Activated naive CD4-positive, alpha-beta T cell treated with anti-CD3 and anti-CD28 coated beads, Interleukin-2, amount 50 U/mL, for 72 hours (primary cell): ENCODE measurements at regions not wholly inside any gene's neighbourhood (a gene's known extent, or its start where the extent isn't known, plus 50 kb on each side); places are given as distances from the start of the nearest gene placed in this dataset.

ENCODE experiments used
- ATAC-seq, 2 donors: fragments of 150-1000 bp; cut with Tn5 transposase; 2 replicates each; pipeline ENCODE4 v1.10.0; 2021; ENCODE audit warnings: mild to moderate bottlenecking in 2 of 2, moderate library complexity in 2 of 2
- DNase-seq, 2 donors: peaks; one replicate each; pipeline ENCODE4 v3.0.0; 2021 to 2022; ENCODE audit warnings: low spot score in 2 of 2
- H3K27ac Mint-ChIP-seq, 2 donors: one replicate each; pipeline ENCODE4 v1.8.0; 2022; ENCODE audit warnings: mild to moderate bottlenecking in 2 of 2, mixed read lengths in 2 of 2
- H3K36me3 Mint-ChIP-seq, 2 donors: one replicate each; pipeline ENCODE4 v1.8.0; 2022; ENCODE audit warnings: mixed read lengths in 2 of 2
- H3K9me3 Mint-ChIP-seq, 2 donors: one replicate each; pipeline ENCODE4 v1.8.0; 2022; ENCODE audit warnings: mixed read lengths in 2 of 2

DNA sequence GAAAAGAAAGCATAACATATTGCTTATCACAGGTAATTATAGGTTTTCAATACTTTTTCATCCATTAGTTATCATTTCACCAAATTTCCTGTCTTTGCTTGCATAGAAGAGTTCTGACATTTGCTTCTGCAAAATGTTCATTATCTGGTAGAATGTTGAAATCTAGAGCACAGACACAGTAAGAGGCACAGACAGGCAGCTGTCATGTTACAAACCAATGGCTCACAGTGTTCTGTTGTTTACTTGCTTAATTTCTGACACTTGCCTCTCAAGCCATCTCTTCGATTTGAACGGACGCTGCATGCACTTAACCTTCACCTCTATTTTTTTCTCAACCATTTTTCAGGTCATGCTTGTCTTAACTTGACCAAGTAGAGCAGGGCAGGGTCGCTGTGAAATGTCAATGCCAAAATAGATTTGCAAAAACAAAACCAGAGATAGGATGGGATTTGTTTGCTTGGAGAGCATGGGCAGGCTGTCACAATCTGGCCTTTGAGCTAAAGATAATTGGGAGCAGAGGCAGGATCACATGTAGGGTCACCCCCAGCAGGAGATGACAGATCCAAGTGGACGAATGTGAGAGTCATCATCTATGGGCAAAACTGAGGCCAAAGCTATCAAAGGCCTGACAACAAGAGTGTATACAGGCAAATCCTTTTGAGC, 292.3 kb downstream of the SMARCA1 start:
- Mint-ChIP-seq H3K27ac (no peak overlapping the region), H3K36me3 (no peaks in the 10 kb centered on the region), H3K9me3 (no peaks in the 10 kb centered on the region)
- ATAC-seq (no peak), DNase-seq (no peak)

DNA sequence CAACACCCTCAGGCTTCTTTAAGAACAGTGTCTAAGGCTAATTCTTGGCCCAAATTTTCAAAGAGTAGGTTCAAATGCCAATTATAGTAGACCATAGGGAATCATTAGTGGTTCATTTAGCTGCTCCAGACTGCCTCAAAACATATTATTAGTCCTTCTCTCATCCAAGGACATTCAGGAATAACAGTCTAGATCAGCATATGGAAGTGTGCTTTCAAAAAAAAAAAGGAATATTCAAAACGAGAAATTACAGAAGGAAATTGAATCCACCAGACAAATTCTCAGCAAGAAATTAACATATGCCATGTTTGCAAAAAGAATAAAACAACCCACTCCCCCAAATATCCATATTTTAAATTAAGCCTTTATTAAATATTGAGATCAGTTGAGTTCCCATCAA, 293.1 kb downstream of the SMARCA1 start:
- Mint-ChIP-seq H3K36me3 (no peaks in the 10 kb centered on the region), H3K9me3 (no peaks in the 10 kb centered on the region), H3K27ac (no peak overlapping the region)
- DNase-seq (no peak), ATAC-seq (no peak)

- no peak for ATAC-seq
- H3K36me3 Mint-ChIP-seq, result no peaks in the 10 kb centered on the region
- DNase-seq, result no peak
- H3K9me3 Mint-ChIP-seq, result no peaks in the 10 kb centered on the region
- no peak overlapping the region for H3K27ac Mint-ChIP-seq
Measured at GRCh38 chrX:129227366-129227765, 295.9 kb downstream of the SMARCA1 start.

- H3K36me3 Mint-ChIP-seq, result no peaks in the 10 kb centered on the region
- DNase-seq (no peak), ATAC-seq (no peak)
- H3K27ac Mint-ChIP-seq, result no peak overlapping the region
- no peaks in the 10 kb centered on the region for H3K9me3 Mint-ChIP-seq
Measured at GRCh38 chrX:129193357-129193756, 329.9 kb downstream of the SMARCA1 start.

- no peaks in the 10 kb centered on the region for H3K36me3 Mint-ChIP-seq
- DNase-seq (no peak), ATAC-seq (no peak)
- no peak overlapping the region for H3K27ac Mint-ChIP-seq
- no peaks in the 10 kb centered on the region for H3K9me3 Mint-ChIP-seq
Measured at GRCh38 chrX:129188231-129188630, 335.1 kb downstream of the SMARCA1 start.

DNA sequence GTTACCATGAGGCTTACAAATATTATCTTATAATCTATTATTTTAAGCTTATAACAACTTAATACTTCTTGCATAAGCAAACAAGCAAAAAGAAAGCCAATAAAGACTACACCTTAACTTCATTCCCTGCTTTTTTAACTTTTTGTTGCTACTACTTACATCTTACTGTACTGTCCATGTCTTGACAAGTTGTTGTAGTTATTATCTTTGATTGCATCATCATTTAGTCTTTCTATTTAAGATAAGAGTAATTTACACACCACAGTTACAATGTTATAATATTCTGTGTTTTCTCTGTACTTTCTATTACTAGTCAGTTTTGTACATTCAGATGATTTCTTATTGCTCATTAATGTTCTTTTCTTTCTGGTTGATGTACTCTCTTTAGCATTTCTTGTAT, 346.6 kb downstream of the SMARCA1 start:
- no peak for DNase-seq
- Mint-ChIP-seq H3K36me3 (no peaks in the 10 kb centered on the region), H3K27ac (no peak overlapping the region), H3K9me3 (no peaks in the 10 kb centered on the region)
- ATAC-seq, result no peak

- H3K9me3 Mint-ChIP-seq, result peaks cover 0 to 4% of the 10 kb centered on the region in 2 donors
- ATAC-seq, result no peak
- no peaks in the 10 kb centered on the region for H3K36me3 Mint-ChIP-seq
- DNase-seq, result no peak
- H3K27ac Mint-ChIP-seq, result no peak overlapping the region
Measured at GRCh38 chrX:129161108-129161507, 362.2 kb downstream of the SMARCA1 start.

- Mint-ChIP-seq H3K36me3 (no peaks in the 10 kb centered on the region), H3K27ac (no peak overlapping the region), H3K9me3 (peaks cover 0 to 4% of the 10 kb centered on the region in 2 donors)
- DNase-seq (no peak), ATAC-seq (no peak)
Measured at GRCh38 chrX:129158505-129158904, 364.8 kb downstream of the SMARCA1 start.

DNA sequence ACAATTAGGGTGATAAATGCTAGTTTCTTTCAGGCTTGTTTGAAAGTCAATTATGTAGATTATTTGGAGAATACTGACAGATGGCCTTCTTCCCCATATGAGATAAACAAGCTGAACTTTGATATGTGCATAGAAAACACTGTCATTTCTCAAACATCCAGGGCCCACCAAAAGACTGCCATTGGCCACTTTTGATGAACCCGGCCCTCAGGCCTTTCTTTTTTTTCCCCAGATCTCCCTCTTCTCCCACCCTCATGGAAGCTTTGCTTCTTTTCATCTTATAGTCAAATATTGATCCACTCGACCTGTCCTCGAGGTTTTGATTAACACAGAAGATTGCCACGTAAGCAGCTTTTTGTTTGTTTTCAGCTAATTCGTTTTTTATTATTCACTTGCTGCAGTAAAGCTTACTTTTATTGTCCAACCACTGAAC, 377.4 kb downstream of the SMARCA1 start:
- no peaks in the 10 kb centered on the region for H3K36me3 Mint-ChIP-seq
- no peak overlapping the region for H3K27ac Mint-ChIP-seq
- DNase-seq (no peak), ATAC-seq (no peak)
- H3K9me3 Mint-ChIP-seq, result no peaks in the 10 kb centered on the region

DNA sequence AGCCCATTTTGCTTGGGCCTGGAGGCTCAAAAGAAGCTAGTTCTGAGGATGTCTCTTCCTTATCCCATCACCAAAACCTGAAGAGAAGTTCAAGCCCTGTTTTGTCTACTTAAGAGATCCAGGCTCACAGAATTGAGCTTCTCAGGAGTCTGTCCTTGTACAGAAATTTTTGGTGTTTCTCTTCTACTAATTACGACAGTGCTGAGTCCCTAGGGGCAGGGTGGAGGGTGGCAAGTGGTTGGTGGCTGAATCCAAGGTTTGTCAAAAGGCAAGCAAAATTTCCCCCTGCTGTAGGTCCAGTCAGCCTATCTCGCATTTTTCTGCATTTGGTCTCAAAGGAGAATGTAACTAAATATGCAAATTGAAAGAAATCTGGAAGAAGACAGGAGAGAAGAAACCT, 377.9 kb downstream of the SMARCA1 start:
- Mint-ChIP-seq H3K27ac (no peak overlapping the region), H3K9me3 (no peaks in the 10 kb centered on the region), H3K36me3 (no peaks in the 10 kb centered on the region)
- DNase-seq (no peak), ATAC-seq (no peak)

- Mint-ChIP-seq H3K9me3 (no peaks in the 10 kb centered on the region), H3K36me3 (no peaks in the 10 kb centered on the region)
- DNase-seq, result no peak
Measured at GRCh38 chrX:129144172-129145038, 378.9 kb downstream of the SMARCA1 start.

DNA sequence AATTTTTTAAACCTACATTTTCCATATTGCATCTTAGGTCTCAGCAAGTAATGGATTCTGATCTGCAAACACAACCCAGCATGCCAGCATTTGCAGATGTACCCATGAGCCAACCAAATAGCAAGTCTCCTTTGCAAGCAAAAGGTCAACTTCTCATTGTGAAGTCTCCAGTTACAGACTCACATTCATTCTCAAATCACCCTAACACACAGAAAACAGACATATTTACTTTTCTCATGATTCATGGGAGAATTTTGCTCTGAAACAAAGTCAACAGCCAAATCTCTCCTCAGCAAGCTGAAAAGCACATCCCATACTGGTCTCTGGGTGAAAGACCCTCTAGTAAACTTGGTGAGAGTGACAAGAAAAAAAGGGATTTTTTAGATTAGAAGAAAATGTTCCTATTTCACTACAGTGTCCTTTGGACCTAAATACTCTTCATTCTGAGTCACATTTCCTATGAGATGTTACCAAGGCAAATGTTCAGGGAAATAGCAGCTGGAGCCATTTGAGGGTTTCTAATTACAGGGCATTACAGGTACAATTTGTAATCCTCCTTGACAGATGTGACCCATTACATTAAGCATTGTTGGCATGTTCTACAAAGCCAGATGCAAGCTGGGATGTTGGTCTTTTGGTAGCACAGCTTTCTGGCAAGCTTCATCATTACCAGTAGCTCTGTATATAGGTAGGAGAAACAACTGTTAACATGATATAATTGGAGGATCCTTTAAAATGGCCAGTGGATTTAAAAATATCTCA, 383.3 kb downstream of the SMARCA1 start:
- DNase-seq (no peak), ATAC-seq (no peak)
- Mint-ChIP-seq H3K9me3 (no peaks in the 10 kb centered on the region), H3K36me3 (no peaks in the 10 kb centered on the region), H3K27ac (no peak overlapping the region)

More at GRCh38 chrX:129144172-129145038, 378.9 kb downstream of the SMARCA1 start:
- H3K27ac Mint-ChIP-seq, result no peak overlapping the region
- no peak for ATAC-seq

GRCh38 chrX:129125122-129125914, 398.0 kb downstream of the SMARCA1 start:
- no peak overlapping the region for H3K27ac Mint-ChIP-seq

DNA sequence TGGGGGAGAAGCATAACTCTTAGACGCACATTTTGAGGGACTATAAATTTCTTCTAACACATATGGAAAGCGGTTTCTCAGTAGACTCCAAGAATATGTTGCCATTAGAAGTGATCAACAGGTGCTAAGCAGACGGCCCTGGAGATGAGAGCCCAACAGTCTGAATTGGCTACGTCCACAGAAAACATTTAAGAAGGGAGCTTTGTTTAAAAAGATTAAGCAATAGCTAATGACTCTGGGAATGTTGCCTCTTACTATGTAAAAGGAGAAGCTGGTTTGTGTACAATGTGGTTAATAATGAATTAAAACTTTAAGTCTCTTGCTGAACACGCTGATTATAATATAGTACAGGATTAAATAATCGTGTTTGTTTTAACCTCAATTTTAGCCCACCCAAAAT, 399.5 kb downstream of the SMARCA1 start:
- H3K9me3 Mint-ChIP-seq, result no peaks in the 10 kb centered on the region
- no peak for DNase-seq
- no peak for ATAC-seq
- no peaks in the 10 kb centered on the region for H3K36me3 Mint-ChIP-seq
- H3K27ac Mint-ChIP-seq, result no peak overlapping the region

More at GRCh38 chrX:129125122-129125914, 398.0 kb downstream of the SMARCA1 start:
- no peaks in the 10 kb centered on the region for H3K9me3 Mint-ChIP-seq
- DNase-seq, result no peak
- no peak for ATAC-seq
- H3K36me3 Mint-ChIP-seq, result no peaks in the 10 kb centered on the region

DNA sequence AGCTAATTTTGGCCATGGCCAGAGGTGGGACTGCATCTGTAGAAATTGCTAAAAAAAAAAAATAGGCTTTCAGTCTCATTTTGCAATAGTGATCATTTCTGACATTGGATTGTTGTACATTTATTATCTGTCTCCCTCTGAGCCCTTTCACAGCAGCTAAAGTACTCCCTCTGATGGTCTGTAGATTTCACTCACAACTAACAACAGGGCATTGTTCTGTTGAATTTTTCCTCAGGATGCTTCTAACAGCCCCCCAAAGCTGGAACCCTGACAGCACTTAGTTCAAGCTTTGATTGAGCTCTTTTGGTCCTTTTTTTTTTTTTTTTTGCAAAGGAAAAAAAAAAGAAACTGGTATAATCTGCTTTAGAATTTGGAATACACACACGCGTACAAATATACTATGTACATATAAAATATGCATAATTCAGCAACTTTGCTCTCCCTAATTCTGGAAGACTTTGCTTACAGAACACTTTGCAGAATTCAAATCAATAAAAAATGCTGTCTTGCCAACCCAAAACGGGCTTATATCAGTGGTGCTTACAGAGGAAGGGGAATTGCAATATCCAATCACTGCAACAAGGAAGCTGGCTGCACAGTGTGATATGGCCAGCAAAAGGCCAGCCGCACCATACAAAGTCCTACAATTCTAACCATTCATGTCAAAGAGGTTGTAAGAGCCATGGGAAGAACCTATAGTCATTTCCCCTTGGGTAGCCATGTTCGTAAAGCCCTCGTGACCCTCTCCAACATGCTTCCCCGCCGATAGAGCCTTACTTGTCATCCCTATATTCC, 406.4 kb downstream of the SMARCA1 start:
- DNase-seq (no peak), ATAC-seq (no peak)
- no peaks in the 10 kb centered on the region for H3K9me3 Mint-ChIP-seq
- no peaks in the 10 kb centered on the region for H3K36me3 Mint-ChIP-seq
- no peak overlapping the region for H3K27ac Mint-ChIP-seq

GRCh38 chrX:129115935-129116334, 407.4 kb downstream of the SMARCA1 start:
- ATAC-seq (no peak), DNase-seq (no peak)
- Mint-ChIP-seq H3K27ac (no peak overlapping the region), H3K9me3 (no peaks in the 10 kb centered on the region), H3K36me3 (no peaks in the 10 kb centered on the region)
